Neural progenitor cell (in vitro differentiated cells): ENCODE measurements at regions not wholly inside any gene's neighbourhood (a gene's known extent, or its start where the extent isn't known, plus 50 kb on each side); places are given as distances from the start of the nearest gene placed in this dataset.
"Not testable (repeated sequence)": the region's sequence is repeated elsewhere in the genome, so short reads cannot be mapped to it uniquely, and the experiment has no call there.

Source experiments
- DNase-seq: peaks from one replicate; pipeline ENCODE4 v3.0.0-alpha.2; 2016; ENCODE audit warnings: low spot score
- H2AFZ ChIP-seq: fragments of 200-600 bp; sonication (generic); replicated peaks from 2 replicates; pipeline ENCODE4 v1.6.1; 2016; ENCODE audit warnings: antibody characterized with exemption
- H3F3A ChIP-seq: fragments of 200-600 bp; sonication (generic); 2 replicates; pipeline ENCODE4 v1.6.1; 2016; ENCODE audit warnings: antibody characterized with exemption, low read depth
- H3K27ac ChIP-seq: fragments of 200-600 bp; sonication (generic); 2 replicates; pipeline ENCODE4 v1.5.1; 2016; ENCODE audit warnings: mild to moderate bottlenecking
- H3K27me3 ChIP-seq: fragments of 200-600 bp; sonication (generic); 2 replicates; pipeline ENCODE4 v1.6.1; 2016; ENCODE audit warnings: mild to moderate bottlenecking, moderate library complexity
- H3K36me3 ChIP-seq: fragments of 200-600 bp; sonication (generic); 2 replicates; pipeline ENCODE4 v1.5.1; 2016
- H3K4me1 ChIP-seq: fragments of 200-600 bp; sonication (generic); 2 replicates; pipeline ENCODE4 v1.6.1; 2016; ENCODE audit warnings: mixed run types
- H3K4me2 ChIP-seq: fragments of 200-600 bp; sonication (generic); 2 replicates; pipeline ENCODE4 v1.6.1; 2016
- H3K4me3 ChIP-seq: fragments of 200-600 bp; sonication (generic); 2 replicates; pipeline ENCODE4 v1.5.1; 2016
- H3K79me2 ChIP-seq: fragments of 200-600 bp; sonication (generic); 2 replicates; pipeline ENCODE4 v1.6.1; 2016; ENCODE audit warnings: low read depth
- H3K9ac ChIP-seq: fragments of 200-600 bp; sonication (generic); 2 replicates; pipeline ENCODE4 v1.6.1; 2016
- H3K9me3 ChIP-seq: fragments of 200-600 bp; sonication (generic); 2 replicates; pipeline ENCODE4 v1.5.1; 2016; ENCODE audit warnings: low read depth
- H4K20me1 ChIP-seq: fragments of 200-600 bp; sonication (generic); 2 replicates; pipeline ENCODE4 v1.6.1; 2016; ENCODE audit warnings: low read depth
- H3K27ac Mint-ChIP-seq: 3 replicates; pipeline ENCODE4 v1.8.0; 2021; ENCODE audit warnings: mixed read lengths
- H3K27me3 Mint-ChIP-seq: 2 replicates; pipeline ENCODE4 v1.8.0; 2022; ENCODE audit warnings: low read depth, mild to moderate bottlenecking, inconsistent platforms, moderate library complexity, mixed read lengths; ENCODE audit not compliant: insufficient read depth
- H3K36me3 Mint-ChIP-seq: 3 replicates; pipeline ENCODE4 v1.8.0; 2021; ENCODE audit warnings: mixed read lengths
- H3K4me1 Mint-ChIP-seq: 3 replicates; pipeline ENCODE4 v1.8.0; 2021; ENCODE audit warnings: mixed read lengths
- H3K4me3 Mint-ChIP-seq: 3 replicates; pipeline ENCODE4 v1.8.0; 2021; ENCODE audit warnings: mild to moderate bottlenecking, moderate library complexity, mixed read lengths
- H3K9me3 Mint-ChIP-seq: 3 replicates; pipeline ENCODE4 v1.8.0; 2020; ENCODE audit warnings: mixed read lengths

DNA sequence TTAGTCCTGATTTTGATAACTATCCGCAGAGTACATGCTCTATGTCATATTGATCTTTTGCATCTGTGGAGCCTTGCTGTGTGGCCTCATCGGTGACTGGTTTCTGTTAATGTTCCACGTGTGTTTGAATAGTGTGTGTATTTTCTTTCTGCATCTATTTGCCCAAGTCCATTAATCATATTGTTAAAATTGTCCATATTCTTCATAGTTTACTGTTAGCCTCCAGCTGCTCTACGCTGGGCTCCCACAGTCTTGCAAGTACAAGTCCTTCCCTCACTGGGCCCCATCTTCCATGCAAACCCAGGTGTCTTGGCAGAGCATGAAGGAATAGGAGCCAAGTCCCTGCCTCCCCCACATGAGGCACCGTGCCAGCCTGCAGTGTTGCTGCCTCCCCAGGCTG, 145.4 kb upstream of the NBPF12 start:
- not testable (repeated sequence) for H3K27ac ChIP-seq, H3K9me3 ChIP-seq, H3K27me3 Mint-ChIP-seq, H2AFZ ChIP-seq, H3K27me3 ChIP-seq, H3K4me1 ChIP-seq, H3K4me3 Mint-ChIP-seq, H3K36me3 Mint-ChIP-seq, H3K4me1 Mint-ChIP-seq, DNase-seq, H3K9ac ChIP-seq, H4K20me1 ChIP-seq, H3K9me3 Mint-ChIP-seq, H3K4me2 ChIP-seq, H3K27ac Mint-ChIP-seq, H3K79me2 ChIP-seq, H3F3A ChIP-seq, H3K36me3 ChIP-seq, H3K4me3 ChIP-seq

DNA sequence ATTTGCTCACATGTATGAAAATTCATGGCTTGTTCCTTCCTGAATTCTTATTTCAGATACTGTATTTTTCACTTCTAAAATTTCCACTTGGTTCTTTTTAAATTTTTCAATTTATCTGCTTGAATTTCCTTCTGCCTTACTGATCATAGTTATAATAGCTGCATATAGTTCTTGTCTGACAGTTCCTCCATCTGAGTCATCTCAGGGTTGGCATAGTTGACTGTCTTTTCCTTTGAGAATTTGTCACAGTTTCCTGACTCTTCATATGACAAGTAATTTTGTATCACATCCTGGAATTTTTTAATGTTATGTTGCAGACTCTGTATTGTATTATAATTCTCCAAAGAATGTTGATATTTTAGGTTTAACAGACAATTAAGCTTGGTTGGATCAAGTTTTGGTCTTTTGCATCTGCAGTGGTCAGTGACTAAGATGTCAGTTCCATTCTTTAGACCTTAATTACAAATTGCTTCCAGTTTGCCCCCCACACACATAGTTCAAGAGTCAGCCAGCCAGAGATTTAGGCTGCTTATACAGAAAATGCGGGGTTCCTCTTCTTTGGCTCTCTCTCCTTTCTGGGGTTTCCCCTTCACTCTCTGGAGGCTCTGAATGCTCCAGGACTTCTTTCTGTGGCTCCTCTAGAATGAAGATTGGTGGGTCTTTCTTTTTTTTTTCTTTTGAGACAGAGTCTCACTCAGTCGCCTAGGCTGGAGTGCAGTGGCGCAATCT, 153.7 kb upstream of the NBPF12 start:
- H2AFZ ChIP-seq, H3K27ac Mint-ChIP-seq, H3K27me3 Mint-ChIP-seq, H3K9ac ChIP-seq, H3K79me2 ChIP-seq, H3K36me3 ChIP-seq, H4K20me1 ChIP-seq, H3K9me3 ChIP-seq, H3K4me1 Mint-ChIP-seq, H3F3A ChIP-seq, H3K4me3 ChIP-seq, DNase-seq, H3K27me3 ChIP-seq, H3K9me3 Mint-ChIP-seq, H3K4me3 Mint-ChIP-seq, H3K4me2 ChIP-seq, H3K27ac ChIP-seq, H3K36me3 Mint-ChIP-seq, H3K4me1 ChIP-seq: not testable (repeated sequence)

DNA sequence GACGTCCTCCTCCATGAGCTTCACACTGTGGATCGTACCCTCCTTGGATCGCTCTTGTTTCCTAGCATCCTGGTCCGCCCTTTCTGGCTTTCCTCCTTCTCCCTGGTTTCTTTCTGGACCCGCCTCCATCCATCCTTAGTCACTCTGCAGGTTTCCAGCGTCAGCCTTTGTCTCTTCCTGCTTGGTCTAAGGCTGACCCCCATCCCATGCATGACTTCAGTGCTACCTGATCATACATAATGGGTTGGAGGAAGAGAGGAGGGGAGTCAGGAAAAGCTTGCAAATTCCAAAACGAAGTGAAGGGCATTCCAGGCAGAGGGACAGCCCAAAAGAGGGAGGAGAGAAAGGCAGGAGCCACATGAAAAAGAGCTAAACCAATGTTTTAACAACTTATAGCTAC, 156.9 kb upstream of the NBPF12 start:
- H3K27ac Mint-ChIP-seq, H3K27me3 ChIP-seq, H3K4me3 ChIP-seq, H2AFZ ChIP-seq, H3K4me1 Mint-ChIP-seq, H3K9ac ChIP-seq, H3K27me3 Mint-ChIP-seq, DNase-seq, H3K36me3 ChIP-seq, H3K4me2 ChIP-seq, H3K27ac ChIP-seq, H3K9me3 Mint-ChIP-seq, H4K20me1 ChIP-seq, H3K79me2 ChIP-seq, H3K36me3 Mint-ChIP-seq, H3K4me1 ChIP-seq, H3F3A ChIP-seq, H3K4me3 Mint-ChIP-seq, H3K9me3 ChIP-seq: not testable (repeated sequence)

DNA sequence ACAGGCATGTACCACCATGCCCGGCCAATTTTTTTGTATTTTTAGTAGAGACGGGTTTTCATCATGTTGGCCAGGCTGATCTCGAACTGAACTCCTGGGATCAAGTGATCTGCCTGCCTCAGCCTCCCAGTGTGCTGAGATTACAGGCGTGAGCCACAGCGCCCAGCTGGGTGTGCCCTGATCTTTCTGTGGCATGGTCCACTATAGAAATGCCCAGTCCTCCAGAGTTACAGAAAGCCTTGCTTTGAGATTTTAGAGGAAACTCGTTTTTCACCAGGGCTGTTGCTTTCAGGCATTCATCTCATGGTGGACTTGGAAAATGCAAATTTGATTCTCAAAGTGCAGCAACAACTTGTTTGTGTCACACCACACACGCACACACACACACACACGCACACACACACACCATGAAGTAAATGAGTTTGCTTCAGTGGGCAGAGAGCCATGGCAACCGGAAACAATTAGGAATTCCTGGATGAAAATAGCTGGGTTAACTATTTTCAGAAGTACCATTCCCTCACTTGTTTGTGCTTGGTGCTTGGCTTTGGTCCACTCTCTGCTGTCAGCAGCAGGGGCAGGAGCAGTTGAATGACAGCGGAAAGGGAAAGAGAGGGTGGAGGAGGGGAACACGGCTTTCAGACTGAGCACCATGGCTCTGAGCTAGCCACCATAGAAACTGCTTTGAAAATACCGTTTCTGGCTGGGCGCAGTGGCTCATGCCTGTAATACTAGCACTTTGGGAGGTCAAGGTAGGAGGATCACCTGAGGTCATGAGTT, 160.1 kb upstream of the NBPF12 start:
- H3K9me3 Mint-ChIP-seq, H3K4me3 ChIP-seq, H3K79me2 ChIP-seq, H3K4me1 Mint-ChIP-seq, H3K9me3 ChIP-seq, H3K4me2 ChIP-seq, H3K36me3 Mint-ChIP-seq, H3K27me3 ChIP-seq, H3K4me1 ChIP-seq, H3F3A ChIP-seq, H4K20me1 ChIP-seq, H3K27ac Mint-ChIP-seq, H3K27me3 Mint-ChIP-seq, H3K4me3 Mint-ChIP-seq, H3K9ac ChIP-seq, H2AFZ ChIP-seq, H3K27ac ChIP-seq, H3K36me3 ChIP-seq: not testable (repeated sequence)
- peak; percentile 9 for DNase-seq

DNA sequence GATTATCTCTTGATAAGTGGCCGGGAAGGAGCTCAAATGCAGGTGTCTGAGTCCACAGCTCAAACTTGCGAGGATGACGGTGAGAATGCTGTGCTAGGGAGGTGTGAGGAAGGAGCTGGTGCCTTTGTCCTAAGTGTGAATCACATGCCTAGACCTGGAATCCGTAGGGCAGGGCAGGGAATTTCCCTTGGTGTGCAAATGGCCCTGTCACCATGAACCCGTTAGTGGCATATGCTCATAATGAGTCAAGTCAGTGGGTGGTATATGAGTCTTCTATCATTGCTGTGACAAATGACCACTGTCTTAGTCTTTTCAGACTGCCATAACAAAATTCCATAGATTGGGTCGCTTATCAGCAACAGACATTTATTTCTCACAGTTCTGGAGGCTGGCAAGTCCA, 163.1 kb upstream of the NBPF12 start:
- not testable (repeated sequence) for H3K9me3 ChIP-seq, H3K4me3 Mint-ChIP-seq, H3K9me3 Mint-ChIP-seq, H3K27ac ChIP-seq, H3K36me3 ChIP-seq, H3K36me3 Mint-ChIP-seq, H3K79me2 ChIP-seq, H3K4me3 ChIP-seq, H3K27me3 Mint-ChIP-seq, H3K27ac Mint-ChIP-seq, H3K4me1 ChIP-seq, H3F3A ChIP-seq, H4K20me1 ChIP-seq, H2AFZ ChIP-seq, H3K27me3 ChIP-seq, H3K4me2 ChIP-seq, H3K9ac ChIP-seq, DNase-seq, H3K4me1 Mint-ChIP-seq

DNA sequence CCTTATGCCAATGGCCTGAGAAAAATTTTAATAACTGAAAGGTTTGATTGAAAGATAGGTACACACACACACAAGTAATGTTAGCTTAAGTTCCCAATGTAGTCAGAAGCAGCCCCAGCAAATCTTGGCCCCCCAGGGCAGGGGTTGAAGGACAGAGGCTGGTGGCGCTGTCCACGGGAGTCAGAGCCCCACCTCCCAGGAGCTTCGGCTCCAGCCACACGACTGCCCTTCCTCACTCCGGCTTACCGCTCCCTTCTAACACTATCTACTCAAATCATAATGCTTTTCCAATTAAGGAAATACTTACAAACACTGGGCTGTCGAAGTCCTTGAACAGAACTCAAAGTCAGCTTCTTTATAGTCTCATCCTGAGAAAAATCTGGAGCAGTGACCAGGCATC, 163.9 kb upstream of the NBPF12 start:
- DNase-seq, H3K9me3 ChIP-seq, H3K36me3 ChIP-seq, H3K4me1 Mint-ChIP-seq, H3K4me3 ChIP-seq, H3K27me3 Mint-ChIP-seq, H3K27ac ChIP-seq, H3K27ac Mint-ChIP-seq, H3K9me3 Mint-ChIP-seq, H3K79me2 ChIP-seq, H3K4me3 Mint-ChIP-seq, H3K9ac ChIP-seq, H3K4me1 ChIP-seq, H3K36me3 Mint-ChIP-seq, H3K27me3 ChIP-seq, H3K4me2 ChIP-seq, H2AFZ ChIP-seq, H3F3A ChIP-seq, H4K20me1 ChIP-seq: not testable (repeated sequence)

DNA sequence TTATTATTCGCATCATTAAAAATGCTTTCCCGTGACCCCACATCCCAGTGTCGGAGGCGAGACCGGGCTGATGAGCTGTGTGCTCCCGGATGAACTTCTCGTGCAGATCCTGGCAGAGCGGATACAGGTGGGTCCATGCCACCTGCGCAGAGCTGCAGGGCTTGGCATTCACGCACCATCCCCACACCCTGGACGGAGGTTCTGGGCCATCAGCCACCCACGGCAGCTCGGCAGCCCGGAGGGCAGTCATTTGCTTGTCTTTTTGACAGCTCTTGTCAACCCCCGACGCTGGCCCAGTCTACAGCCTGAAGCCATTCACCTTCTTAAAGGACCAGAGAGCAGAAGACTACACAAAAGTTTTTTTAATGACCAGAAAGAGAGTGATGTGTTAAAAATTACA, 166.7 kb upstream of the NBPF12 start:
- not testable (repeated sequence) for H2AFZ ChIP-seq, H3K27ac Mint-ChIP-seq, H3K4me3 ChIP-seq, H3K36me3 Mint-ChIP-seq, H3K4me1 ChIP-seq, H3F3A ChIP-seq, H3K9ac ChIP-seq, H3K4me3 Mint-ChIP-seq, H3K9me3 ChIP-seq, DNase-seq, H3K4me1 Mint-ChIP-seq, H3K27me3 ChIP-seq, H4K20me1 ChIP-seq, H3K36me3 ChIP-seq, H3K4me2 ChIP-seq, H3K9me3 Mint-ChIP-seq, H3K27me3 Mint-ChIP-seq, H3K27ac ChIP-seq, H3K79me2 ChIP-seq

DNA sequence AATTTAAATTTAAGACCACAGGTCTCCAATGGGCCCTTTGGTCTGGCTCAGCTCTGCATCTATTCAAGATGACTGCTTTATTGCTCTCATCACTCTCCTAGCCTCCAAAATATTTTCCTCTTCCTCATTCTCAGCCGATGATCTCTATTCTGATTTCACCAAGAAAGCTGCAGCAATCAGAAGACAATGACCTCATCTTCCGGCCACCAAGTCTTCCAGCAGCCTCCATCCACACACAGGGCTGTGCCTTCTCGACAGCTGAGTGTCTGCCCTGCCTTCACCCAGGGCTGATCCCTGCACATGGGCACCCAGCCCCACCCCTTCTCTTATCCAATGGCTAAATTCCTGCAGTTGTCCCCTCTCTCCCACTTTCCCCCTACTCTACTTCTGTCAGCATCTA, 167.1 kb upstream of the NBPF12 start:
- H3K36me3 Mint-ChIP-seq, H3K9me3 Mint-ChIP-seq, H3K27ac ChIP-seq, H3K36me3 ChIP-seq, H3K27me3 ChIP-seq, H2AFZ ChIP-seq, DNase-seq, H3K27ac Mint-ChIP-seq, H3K9me3 ChIP-seq, H3K79me2 ChIP-seq, H3K9ac ChIP-seq, H3K4me1 Mint-ChIP-seq, H3K4me2 ChIP-seq, H3K4me3 ChIP-seq, H4K20me1 ChIP-seq, H3F3A ChIP-seq, H3K4me3 Mint-ChIP-seq, H3K4me1 ChIP-seq, H3K27me3 Mint-ChIP-seq: not testable (repeated sequence)
